GM12801 (cell line): ENCODE measurements at regions not wholly inside any gene's neighbourhood (a gene's known extent, or its start where the extent isn't known, plus 50 kb on each side); places are given as distances from the start of the nearest gene placed in this dataset.

Experiments
- CTCF ChIP-seq: IDR thresholded peaks from one replicate; pipeline ENCODE4 v1.5.1; 2011; ENCODE audit warnings: control low read depth; ENCODE audit not compliant: insufficient read length; ENCODE audit errors: extremely low read depth

- no peak for TF ChIP-seq CTCF
These were observed 76.2 kb upstream of the HABP2 start for GRCh38 chr10:113476673-113477072.

DNA sequence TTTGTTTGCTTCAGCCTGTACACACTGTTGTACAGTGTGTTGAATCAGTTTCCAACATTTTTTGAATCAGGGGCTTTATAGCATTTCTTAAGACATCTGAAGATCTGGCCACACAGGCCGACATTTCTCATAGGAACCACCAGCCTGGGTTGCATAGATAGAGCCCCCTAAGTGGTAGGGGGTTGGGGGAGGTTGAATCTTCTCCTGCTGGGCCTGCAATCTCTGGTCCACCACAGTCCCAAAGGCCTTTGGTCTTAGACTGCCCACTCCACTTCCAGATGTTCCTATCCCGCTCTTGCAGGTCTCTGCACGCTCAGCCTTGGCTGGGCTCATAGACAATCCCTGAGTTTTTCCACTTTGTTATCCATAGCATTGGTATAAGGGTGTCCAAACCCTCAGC lies 75.4 kb upstream of the HABP2 start:
- TF ChIP-seq CTCF: no peak

- no peak for TF ChIP-seq CTCF
These were observed 73.3 kb upstream of the HABP2 start for GRCh38 chr10:113479346-113480080.

GRCh38 chr10:113480081-113480360 lies 72.8 kb upstream of the HABP2 start:
- TF ChIP-seq CTCF: no peak

DNA sequence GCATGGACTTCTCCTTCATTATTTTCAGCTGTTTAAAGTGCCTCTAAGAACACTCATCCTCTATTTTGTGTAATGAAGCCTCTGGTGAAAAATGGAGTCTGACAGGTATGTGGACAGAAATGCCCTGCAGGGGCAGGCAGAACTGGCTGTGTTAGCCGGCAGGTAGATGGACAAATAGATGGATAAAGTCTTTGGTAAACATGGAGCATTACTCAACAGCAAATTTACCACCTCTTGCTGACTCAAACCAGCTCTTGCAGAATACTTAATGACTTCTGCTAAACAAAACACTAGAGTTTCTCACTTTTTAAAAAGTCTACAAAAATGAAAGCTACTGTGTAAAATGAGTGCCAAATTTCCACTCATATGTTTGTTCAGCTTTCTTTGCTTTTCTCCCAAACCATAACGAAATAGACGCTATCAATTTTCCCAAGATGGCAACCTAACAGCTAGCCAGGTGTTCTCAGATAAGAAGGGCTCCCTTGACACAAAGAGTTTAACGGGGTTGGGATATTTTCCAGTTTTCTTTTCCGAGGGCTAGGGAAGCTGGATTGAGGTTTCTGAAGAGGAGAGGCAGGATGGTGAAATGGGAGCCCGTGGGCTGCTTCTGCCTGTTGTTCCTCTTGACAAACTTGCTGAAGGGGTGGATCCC lies 71.9 kb upstream of the HABP2 start:
- TF ChIP-seq CTCF: no peak

DNA sequence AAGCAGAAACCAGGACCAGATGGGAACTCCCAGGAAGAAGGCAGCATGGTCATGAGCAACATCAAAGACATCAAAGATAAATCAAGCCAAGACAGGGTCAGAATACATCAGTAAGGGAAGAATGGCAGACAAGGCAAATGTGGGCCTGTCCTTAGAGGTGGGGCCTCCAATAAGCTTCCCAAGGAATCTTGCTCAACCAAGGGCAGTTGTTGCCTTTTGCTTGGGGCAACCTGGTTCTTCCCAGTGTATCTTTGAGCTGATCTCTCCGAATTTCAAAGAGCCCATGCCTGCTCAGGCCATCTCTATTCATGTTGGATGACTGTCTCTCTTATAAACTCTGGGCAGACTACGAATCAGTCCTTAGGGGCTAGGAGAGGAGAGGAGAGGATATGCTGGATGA lies 68.4 kb upstream of the HABP2 start:
- TF ChIP-seq CTCF: no peak

DNA sequence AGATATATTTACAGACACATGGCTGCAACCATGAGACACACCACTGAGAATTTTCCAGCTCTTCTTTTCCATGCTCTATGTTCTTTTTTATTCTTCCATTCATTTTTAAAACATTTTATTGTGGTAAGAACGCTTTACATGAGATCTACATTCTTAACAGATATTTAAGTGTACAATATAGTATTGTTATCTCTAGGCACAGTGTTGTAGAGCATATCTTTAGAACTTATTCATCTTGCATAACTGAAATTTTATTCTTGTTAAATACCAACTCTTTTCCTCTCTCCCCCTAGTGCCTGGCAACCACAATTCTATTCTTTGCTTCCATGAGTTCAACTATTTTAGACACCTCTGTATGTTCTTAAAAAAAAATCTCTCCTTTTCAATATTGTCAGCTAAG lies 67.1 kb upstream of the HABP2 start:
- no peak for TF ChIP-seq CTCF
